OCI-LY1 (cell line): ENCODE measurements at regions not wholly inside any gene's neighbourhood (a gene's known extent, or its start where the extent isn't known, plus 50 kb on each side); places are given as distances from the start of the nearest gene placed in this dataset.

ENCODE experiments used
- CTCF ChIP-seq: fragments of 200-600 bp; sonication (generic), shearing (Covaris generic); IDR thresholded peaks from 2 replicates; pipeline ENCODE4 v1.5.1; 2017; ENCODE audit warnings: mild to moderate bottlenecking, antibody characterized with exemption, low read length, moderate library complexity, mixed read lengths
- EZH2 ChIP-seq: fragments of 200-600 bp; sonication (generic), shearing (Covaris generic); IDR thresholded peaks from 2 replicates; pipeline ENCODE4 v1.8.0; 2017; ENCODE audit warnings: borderline replicate concordance, mixed run types, mild to moderate bottlenecking, antibody characterized with exemption, low read length, moderate library complexity, mixed read lengths

DNA sequence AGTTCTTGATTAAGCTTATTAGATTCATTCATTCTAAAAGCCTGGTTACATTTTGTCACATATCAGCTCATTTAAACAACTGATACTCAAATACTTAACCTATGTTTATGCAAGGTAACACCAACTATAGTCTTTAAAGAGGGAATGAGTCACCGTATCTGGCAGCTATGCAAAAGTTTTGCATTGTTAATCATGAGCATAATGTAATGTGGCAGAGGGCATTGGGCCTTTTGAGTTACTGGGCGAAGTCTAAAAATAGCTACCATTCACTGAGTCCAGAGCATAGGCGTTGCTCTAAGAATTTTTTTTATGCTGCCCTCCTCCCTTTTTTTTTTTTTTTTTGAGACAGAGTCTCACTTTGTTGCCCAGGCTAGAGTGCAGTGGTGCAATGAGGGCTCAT lies 277.7 kb upstream of the ZNF717 start:
- TF ChIP-seq EZH2 (no peak), CTCF (no peak)
